ENCODE measurements at regions not wholly inside any gene's neighbourhood (a gene's known extent, or its start where the extent isn't known, plus 50 kb on each side); places are given as distances from the start of the nearest gene placed in this dataset.
"Not testable (repeated sequence)": the region's sequence is repeated elsewhere in the genome, so short reads cannot be mapped to it uniquely, and the experiment has no call there.

GRCh38 chr14:38693423-38693822 is 409.6 kb downstream of the SEC23A start:
- DNase-seq = no peak

DNA sequence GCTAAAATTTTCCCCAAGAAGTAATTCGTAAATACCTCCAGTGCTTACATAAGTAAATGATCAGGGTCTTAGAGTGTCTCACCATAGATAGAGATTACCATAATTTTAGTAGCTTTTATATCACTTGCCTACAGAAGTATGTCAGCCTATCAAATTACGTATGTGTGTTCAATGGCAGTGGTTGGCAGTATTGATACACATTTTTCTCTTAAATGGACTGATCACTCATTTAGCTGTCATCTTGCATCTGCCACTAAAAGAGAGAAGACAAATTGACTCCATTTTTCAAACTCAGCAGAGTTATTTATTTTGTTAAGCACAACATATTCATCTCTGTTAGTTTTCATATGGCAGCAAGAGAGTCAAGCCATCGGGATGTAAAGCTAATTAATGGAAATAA is 413.1 kb upstream of the CLEC14A start:
- no peak for DNase-seq

- no peak for DNase-seq
Measured at GRCh38 chr14:38663382-38663781, 407.5 kb upstream of the CLEC14A start.

DNA sequence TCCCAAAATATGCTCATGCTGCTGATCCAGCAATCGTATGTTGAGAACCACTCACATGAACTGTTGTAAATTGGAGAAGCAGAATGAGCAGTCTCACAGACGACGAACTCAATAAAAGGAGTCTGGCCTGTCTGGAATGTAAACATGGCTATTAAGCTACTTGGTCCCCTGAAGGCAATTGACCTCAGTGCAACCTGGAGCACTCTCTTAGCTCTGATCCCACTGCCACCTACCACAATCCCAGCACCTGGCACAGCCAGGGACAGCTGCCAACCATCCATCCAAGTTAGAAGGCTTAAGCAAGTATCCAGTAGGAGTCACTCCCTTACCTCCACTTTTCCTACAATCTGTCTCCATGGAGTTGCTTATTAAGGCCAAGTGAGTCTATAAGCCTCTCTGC is 406.9 kb upstream of the CLEC14A start:
- no peak for DNase-seq

DNA sequence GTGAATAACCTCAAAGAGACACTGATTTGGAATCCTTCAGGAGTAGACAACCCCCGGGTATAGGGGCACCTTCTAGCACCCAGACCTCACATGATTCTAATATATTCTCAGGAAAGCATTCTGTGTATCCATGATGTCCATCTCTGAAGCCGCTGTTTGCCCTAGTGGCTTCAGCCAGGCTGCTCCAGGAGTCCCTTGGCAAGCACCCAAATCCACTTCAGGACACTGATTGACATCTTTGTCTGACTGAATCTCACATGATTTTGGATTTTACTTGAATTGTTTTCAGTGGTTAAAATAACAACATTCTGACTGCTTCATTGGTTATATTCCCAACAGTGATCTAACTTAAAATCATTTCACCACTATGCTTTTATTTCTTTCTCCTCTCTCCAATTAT is 390.5 kb upstream of the CLEC14A start:
- DNase-seq = no peak

DNA sequence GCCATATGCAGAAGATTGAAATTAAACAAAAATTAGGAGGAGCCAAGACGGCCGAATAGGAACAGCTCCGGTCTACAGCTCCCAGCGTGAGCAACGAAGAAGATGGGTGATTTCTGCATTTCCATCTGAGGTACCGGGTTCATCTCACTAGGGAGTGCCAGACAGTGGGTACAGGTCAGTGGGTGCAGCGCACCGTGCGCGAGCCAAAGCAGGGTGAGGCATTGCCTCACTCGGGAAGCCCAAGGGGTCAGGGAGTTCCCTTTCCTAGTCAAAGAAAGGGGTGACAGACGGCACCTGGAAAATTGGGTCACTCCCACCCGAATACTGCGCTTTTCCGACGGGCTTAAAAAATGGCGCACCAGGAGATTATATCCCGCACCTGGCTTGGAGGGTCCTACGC is 379.0 kb upstream of the CLEC14A start:
- DNase-seq = not testable (repeated sequence)

DNA sequence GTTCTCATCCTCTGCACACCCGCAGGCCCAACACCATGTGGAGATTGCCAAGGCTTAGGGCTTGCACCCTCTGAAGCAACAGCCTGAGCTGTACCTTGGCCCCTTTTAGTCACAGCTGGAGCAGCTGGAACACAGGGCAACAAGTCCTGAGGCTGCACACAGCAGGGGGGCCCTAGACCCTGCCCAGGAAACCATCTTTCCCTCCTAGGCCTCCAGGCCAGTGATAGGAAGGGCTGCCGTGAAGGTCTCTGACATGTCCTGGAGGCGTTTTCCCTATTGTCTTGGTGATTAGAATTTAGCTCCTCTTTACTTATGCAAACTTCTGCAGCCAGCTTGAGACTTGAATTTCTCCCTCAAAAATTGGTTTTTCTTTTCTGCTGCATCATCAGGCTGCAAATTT is 373.5 kb upstream of the CLEC14A start:
- DNase-seq = no peak

- no peak for DNase-seq
Measured at GRCh38 chr14:38627163-38627562, 371.3 kb upstream of the CLEC14A start.

- no peak for DNase-seq
Measured at GRCh38 chr14:38623661-38624060, 367.8 kb upstream of the CLEC14A start.

DNA sequence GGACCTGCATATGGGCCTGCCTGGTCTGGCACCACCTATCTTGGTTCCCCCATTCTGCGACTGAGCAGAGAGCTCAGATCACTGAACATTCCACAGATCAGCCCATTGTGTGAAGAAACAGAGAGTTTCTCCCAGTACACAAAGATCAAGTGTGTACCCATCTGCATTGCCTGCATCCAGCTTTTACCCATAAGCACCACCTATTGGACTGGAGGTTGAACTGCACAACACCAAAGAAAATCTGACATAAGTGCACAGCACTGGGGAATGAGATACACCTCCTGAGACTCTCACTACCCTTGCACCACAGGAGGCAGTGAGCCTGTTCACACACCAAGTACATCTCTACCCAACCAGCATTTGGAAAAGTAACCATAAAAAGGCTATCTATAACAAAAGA is 362.6 kb upstream of the CLEC14A start:
- DNase-seq = no peak

GRCh38 chr14:38616959-38617358 is 361.1 kb upstream of the CLEC14A start:
- DNase-seq = no peak

- no peak for DNase-seq
Measured at GRCh38 chr14:38611928-38612327, 356.0 kb upstream of the CLEC14A start.

GRCh38 chr14:38608244-38608643 is 352.4 kb upstream of the CLEC14A start:
- no peak for DNase-seq

DNA sequence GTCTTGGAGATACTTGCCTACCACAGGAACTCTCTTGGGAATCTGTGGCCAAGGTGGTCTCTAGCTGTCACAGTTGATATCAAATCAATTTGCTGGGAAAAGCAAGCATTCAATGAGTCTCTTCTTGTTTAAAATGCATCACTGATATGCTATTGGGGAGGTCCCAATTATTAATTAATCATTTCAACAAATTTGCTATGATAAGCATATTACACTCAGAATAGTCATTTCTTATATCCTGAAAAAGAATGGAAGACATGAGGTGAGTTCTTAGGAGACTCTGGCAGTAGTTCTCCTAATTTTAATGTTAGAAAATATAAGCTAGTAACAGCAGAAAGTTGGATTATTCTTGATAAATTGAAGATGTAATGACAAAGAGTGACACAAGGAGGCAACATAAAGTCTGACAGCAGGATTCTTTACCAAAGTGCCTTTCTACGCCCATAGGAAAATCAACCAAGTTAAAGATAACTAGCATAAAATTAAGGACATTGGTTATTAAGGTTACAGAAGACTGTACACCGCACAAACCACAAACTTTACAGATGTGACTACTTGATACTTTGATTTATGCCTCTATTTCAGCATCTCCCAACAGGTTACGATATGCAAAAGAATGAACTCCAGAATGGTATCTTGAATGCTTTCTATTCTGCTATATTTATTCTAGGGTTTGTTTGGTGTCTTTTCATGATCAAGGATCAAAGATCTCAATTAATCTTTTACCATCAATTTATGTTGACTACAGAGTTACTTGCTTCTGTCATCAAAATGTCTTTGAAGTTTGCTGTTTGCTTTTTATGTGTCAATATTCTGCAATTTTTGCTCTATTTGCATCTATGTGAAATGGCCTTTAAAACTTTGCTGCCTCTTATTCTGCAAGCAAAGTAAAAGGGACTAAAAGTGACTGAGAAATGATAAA is 349.6 kb upstream of the CLEC14A start:
- no peak for DNase-seq

DNA sequence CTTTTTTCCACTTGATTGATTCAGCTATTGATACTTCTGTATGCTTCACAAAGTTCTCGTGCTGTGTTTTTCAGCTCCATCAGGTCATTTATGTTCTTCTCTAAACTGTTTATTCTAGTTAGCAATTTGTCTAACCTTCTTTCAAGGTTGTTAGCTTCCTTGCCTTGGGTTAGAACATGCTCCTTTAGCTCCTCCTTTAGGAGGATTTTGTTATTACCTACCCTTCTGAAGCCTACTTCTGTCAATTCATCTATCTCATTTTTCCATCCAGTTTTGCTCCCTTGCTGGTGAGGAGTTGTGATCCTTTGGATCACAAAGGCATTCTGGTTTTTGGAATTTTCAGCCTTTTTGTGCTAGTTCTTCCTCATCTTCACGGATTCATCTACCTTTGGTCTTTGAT is 344.7 kb upstream of the CLEC14A start:
- not testable (repeated sequence) for DNase-seq

- DNase-seq = no peak
Measured at GRCh38 chr14:38593476-38593875, 337.6 kb upstream of the CLEC14A start.

DNA sequence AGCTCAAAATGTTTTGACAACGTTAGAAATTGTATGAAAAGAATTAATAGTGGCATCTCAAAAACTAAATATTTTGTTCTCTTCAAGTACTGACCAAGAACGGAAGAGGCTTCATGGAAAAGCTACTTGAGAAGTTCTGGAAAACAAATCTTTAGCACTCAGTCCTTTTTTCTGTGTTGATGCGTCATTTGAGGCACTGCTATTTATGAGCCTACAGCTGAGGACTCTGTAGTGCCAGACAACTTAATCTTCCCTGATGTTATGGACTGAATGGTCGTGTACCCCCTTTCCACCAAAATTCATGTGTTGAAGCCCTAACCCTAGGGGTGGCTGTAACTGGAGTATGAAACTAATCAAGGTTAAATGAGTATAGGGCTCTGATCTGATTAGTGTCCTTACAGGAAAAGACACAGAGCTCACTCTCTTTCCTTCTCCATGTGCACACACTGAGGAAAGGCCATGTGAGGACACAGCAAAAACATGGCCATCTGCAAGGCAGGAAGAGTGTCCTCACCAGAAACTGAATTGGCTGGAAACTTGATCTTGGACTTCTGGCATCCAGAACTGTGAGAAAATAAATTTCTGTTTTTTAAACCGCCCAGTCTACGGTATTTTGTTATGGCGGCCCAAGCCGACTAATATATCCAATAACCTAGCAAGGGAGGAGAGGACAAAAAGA is 337.0 kb upstream of the CLEC14A start:
- DNase-seq = no peak

DNA sequence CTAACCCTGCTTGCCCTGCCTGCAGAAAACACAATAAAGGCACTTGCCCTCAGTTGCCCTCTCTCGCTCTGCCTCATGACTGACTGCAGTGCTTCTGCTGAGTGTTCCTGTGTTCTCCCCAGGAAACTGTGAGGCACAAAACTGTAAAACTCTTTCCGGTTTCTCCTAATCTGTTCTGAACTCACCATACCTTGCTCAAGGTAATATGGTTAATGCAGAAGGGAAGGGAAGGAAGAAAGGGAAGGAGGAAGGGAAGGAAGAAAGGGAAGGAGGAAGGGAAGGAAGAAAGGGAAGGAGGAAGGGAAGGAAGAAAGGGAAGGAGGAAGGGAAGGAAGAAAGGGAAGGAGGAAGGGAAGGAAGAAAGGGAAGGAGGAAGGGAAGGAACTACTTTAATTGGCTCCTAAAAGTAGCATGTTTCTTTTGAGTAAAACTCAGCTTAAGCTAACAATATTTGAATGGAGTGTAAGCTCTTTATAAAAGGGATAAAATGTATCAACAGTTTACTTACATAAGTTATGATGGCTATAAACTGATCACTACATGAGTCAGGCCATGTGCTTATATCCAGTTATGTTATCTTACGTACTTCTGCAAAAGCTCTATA is 334.0 kb upstream of the CLEC14A start:
- no peak for DNase-seq

DNA sequence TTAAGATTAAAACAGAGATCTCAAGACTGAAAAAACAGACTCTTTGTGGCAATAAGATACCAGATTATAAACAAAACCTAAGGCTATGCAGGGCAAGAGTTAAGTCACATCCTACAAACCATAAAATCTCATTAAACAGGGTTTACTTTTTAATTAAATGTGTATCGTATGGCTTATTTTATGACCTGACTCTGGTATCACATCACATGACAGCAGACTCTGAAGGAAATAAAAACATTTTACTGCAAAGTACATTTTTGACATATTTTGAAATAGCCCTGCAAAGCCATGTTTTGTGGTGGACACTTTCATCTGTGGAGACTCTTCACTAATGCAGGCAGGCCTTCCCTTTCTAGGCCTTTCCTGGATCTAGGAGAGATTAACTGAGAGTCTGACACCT is 327.6 kb upstream of the CLEC14A start:
- no peak for DNase-seq

- no peak for DNase-seq
Measured at GRCh38 chr14:38578278-38578681, 322.4 kb upstream of the CLEC14A start.

GRCh38 chr14:38567703-38568102 is 311.8 kb upstream of the CLEC14A start:
- no peak for DNase-seq

DNA sequence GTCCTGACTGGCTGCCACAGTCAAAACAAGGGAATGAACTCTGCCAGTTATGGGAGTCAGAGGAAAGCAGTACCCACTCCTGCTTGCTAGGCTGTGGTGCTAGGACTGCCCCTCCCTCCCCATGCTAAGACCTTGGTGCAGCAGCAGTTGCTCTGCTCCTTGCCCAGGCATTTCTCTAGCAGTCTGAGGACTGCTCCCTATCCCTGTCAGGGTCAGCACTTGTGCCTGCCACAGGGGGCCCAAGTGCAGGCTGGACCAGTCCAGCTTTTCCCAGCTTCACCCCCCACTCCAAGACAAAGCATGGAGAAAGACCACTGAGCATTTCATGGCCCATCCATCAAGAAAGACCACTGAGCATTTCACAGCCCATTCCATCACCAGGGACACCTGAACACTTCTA is 305.8 kb upstream of the CLEC14A start:
- no peak for DNase-seq

- DNase-seq = no peak
Measured at GRCh38 chr14:38559711-38560110, 303.8 kb upstream of the CLEC14A start.

DNA sequence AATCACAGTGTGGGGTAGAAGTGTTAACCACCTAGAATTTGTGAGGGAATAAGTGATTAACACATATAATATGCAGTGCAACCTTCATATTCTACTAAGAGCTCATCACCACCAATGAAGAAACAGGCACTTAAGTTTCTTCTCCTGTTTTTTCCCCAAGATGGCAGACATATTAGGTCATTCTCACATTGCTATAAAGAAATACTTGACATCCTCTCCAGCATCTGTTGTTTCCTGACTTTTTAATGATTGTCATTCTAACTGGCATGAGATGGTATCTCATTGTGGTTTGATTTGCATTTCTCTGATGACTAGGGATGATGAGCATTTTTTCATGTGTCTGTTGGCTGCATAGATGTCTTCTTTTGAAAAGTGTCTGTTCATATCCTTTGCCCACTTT is 301.5 kb upstream of the CLEC14A start:
- not testable (repeated sequence) for DNase-seq
